Medulla oblongata (tissue), 1 donor: ENCODE measurements at regions not wholly inside any gene's neighbourhood (a gene's known extent, or its start where the extent isn't known, plus 50 kb on each side); places are given as distances from the start of the nearest gene placed in this dataset.

Experiments
- DNase-seq: peaks from one replicate; pipeline ENCODE4 v3.0.0-alpha.2; 2015; ENCODE audit errors: extremely low spot score

- no peak for DNase-seq
Measured at GRCh38 chr16:82405736-82406135, 221.0 kb upstream of the CDH13 start.

GRCh38 chr16:82404586-82405315 lies 222.0 kb upstream of the CDH13 start:
- no peak for DNase-seq

- DNase-seq: no peak
Measured at GRCh38 chr16:82402665-82403218, 224.0 kb upstream of the CDH13 start.

- no peak for DNase-seq
Measured at GRCh38 chr16:82400046-82400445, 226.7 kb upstream of the CDH13 start.

- DNase-seq: no peak
Measured at GRCh38 chr16:82396509-82396908, 226.5 kb upstream of the MPHOSPH6 start.

GRCh38 chr16:82395212-82395611 lies 225.2 kb upstream of the MPHOSPH6 start:
- DNase-seq: no peak

GRCh38 chr16:82391690-82392089 lies 221.7 kb upstream of the MPHOSPH6 start:
- no peak for DNase-seq

- DNase-seq: no peak
Measured at GRCh38 chr16:82389956-82390650, 220.1 kb upstream of the MPHOSPH6 start.

- no peak for DNase-seq
Measured at GRCh38 chr16:82386761-82387160, 216.7 kb upstream of the MPHOSPH6 start.

- no peak for DNase-seq
Measured at GRCh38 chr16:82384949-82385348, 214.9 kb upstream of the MPHOSPH6 start.

- no peak for DNase-seq
Measured at GRCh38 chr16:82384017-82384416, 214.0 kb upstream of the MPHOSPH6 start.

GRCh38 chr16:82382521-82382920 lies 212.5 kb upstream of the MPHOSPH6 start:
- no peak for DNase-seq

- no peak for DNase-seq
Measured at GRCh38 chr16:82379551-82379950, 209.5 kb upstream of the MPHOSPH6 start.

GRCh38 chr16:82373976-82374375 lies 204.0 kb upstream of the MPHOSPH6 start:
- DNase-seq: no peak

- no peak for DNase-seq
Measured at GRCh38 chr16:82370282-82370681, 200.3 kb upstream of the MPHOSPH6 start.

- peak; percentile 79 for DNase-seq
Measured at GRCh38 chr16:82368041-82368440, 198.0 kb upstream of the MPHOSPH6 start.

GRCh38 chr16:82366462-82366861 lies 196.4 kb upstream of the MPHOSPH6 start:
- no peak for DNase-seq

GRCh38 chr16:82364690-82365089 lies 194.7 kb upstream of the MPHOSPH6 start:
- DNase-seq: no peak

GRCh38 chr16:82363026-82363816 lies 193.2 kb upstream of the MPHOSPH6 start:
- no peak for DNase-seq

GRCh38 chr16:82361885-82362284 lies 191.9 kb upstream of the MPHOSPH6 start:
- no peak for DNase-seq

- no peak for DNase-seq
Measured at GRCh38 chr16:82360024-82360783, 190.2 kb upstream of the MPHOSPH6 start.
